G401 (cell line): ENCODE measurements at regions not wholly inside any gene's neighbourhood (a gene's known extent, or its start where the extent isn't known, plus 50 kb on each side); places are given as distances from the start of the nearest gene placed in this dataset.
"Not testable (repeated sequence)": the region's sequence is repeated elsewhere in the genome, so short reads cannot be mapped to it uniquely, and the experiment has no call there.

ENCODE experiments used
- DNase-seq: peaks from one replicate; pipeline ENCODE4 v3.0.0-alpha.2; 2015; ENCODE audit warnings: low spot score
- in situ Hi-C: cut with HindIII; loops from 2 replicates; pipeline ENCODE4 v1.10.0; 2016; ENCODE audit warnings: low sequenced_read_pairs, mixed read lengths

GRCh38 chr4:106774055-106774454 is 262.1 kb downstream of the DKK2 start:
- DNase-seq, in situ Hi-C loops: not testable (repeated sequence)

DNA sequence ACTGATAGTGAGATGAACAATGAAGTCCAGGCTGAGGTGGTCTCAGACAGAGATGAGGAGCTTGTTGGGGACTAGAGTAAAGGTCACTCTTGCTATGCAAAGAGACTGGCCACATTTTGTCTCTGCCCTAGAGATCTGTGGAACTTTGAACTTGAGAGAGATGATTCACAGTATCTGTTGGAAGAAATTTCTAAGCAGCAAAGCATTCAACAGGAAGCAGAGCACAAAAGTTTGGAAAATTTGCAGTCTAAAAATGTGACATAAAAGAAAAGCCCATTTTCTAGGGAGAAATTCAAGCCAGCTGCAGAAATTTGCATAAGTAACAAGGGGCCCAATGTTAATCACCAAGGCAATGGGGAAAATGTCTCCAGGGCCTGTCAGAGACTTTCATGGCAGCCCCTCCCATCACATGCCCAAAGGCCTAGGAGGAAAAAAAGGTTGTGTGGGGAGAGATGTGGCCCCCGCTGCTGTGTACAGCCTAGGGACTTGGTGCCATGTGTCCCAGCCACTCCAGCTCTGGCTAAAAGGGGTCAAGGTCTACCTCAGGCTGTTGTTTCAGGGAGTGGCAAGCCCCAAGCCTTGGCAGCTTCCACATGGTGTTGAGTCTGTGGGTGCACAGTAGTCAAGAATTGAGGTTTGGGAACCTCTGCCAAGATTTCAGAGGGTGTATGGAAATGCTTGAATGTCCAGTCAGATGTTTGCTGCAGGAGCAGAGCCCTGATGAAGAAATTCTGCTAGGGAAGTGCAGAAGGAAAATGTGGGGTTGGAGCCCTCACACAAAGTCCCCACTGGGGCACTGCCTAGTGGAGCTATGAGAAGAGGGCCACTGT is 262.8 kb downstream of the DKK2 start:
- in situ Hi-C loops = no loop called here
- DNase-seq = no peak

GRCh38 chr4:106767991-106768390 is 268.1 kb downstream of the DKK2 start:
- in situ Hi-C loops = no loop called here
- DNase-seq = no peak

DNA sequence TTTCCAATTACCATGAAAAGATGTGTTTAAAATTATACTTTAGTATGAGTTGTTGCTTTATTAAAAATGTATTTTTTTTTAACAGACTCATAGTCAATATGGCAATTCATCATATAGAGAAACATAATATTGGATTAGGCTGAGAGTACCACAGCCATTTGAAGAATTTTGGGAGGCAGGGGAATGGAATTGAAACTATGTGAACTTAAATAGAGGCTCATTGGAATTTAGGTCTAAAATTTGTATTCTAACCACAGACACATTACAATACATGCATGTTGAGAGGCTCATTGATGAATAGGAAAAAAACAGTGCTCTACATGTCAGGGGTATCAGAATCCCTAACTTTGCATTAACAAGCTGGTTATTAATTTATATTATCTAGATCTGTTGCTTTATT is 269.6 kb downstream of the DKK2 start:
- in situ Hi-C loops = no loop called here
- DNase-seq = no peak

- DNase-seq = no peak
- in situ Hi-C loops = no loop called here
Observed at GRCh38 chr4:106764774-106765173, 271.3 kb downstream of the DKK2 start.

DNA sequence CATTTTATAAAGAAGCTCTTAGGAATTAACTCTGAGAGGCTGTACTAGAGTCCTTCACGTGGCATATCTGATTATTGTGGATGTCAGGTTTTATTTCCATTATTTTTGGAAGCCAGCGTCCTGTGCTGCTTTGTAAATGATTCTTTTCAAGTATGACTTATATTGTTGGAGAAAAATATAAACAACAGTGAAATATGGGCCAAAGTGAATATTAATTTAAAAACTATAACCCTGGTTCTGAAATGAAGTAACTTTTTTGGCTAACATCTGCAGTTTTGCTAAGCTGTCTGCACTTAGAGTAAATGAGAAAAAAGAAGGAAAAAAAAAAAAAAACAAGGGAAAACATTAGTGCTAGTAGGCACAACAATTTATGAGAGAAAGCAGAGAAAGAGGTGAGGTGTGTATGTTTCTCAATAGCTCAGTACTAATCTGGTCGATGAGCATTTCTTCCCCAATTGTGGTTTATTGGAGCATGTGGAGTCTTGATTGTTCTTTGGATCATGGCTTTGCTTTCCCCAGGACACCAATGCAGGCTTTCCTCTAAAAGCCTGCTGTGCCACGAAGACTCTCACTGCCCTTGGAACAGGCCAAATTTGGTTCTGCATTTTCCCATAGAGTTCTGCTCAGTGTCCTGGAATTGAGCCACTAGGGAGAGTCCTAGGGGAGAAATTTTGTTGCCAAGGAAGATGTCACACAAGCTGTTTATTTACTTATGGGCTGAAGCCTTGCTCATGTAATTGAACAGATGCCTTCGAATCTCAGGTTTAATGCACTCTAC is 273.3 kb downstream of the DKK2 start:
- in situ Hi-C loops = no loop called here
- peak; percentile 85 for DNase-seq

- in situ Hi-C loops = no loop called here
- DNase-seq = no peak
Observed at GRCh38 chr4:106753426-106753825, 282.7 kb downstream of the DKK2 start.

- in situ Hi-C loops = no loop called here
- no peak for DNase-seq
Observed at GRCh38 chr4:106746451-106746850, 289.7 kb downstream of the DKK2 start.

GRCh38 chr4:106738121-106738520 is 298.0 kb downstream of the DKK2 start:
- in situ Hi-C loops = no loop called here
- no peak for DNase-seq

DNA sequence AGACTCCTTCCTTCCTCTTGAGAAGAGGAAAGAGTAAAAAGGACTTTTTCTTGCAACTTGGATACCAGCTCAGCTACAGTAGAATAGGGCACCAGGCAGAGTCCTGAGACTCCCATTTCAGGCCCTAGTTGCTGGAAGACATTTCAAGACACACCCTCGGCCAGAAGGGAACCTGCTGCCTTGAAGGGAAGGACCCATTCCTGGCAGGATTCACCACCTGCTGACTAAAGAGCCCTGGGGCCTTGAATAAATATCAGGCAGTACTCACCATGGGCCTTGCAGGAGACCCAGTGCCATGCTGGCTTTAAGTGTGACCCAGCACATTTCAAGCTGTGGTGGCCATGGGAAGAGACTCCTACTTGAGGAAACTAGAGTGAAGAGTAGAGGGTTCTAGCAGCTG is 317.6 kb downstream of the DKK2 start:
- in situ Hi-C loops = no loop called here

DNA sequence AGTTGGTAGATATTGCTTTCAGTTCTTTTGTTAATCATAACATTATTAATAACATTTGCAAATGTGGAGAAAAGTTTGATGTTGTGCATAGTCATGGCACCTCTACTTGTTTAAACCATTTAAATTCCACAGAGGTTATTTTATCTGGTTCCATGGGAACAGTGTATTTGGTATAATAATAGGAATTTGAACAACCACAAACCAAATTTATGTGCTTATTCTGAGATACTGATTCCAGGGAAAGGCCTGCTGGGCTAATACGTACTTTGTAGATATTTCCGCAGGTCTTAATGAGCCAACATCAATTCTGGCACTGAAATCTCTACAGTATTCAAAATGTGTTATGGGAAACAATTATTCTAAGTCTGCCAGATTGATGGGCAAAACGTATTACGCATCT is 319.0 kb downstream of the DKK2 start:
- DNase-seq = no peak
- in situ Hi-C loops = no loop called here

More for the DNA sequence above, 317.6 kb downstream of the DKK2 start:
- no peak for DNase-seq

DNA sequence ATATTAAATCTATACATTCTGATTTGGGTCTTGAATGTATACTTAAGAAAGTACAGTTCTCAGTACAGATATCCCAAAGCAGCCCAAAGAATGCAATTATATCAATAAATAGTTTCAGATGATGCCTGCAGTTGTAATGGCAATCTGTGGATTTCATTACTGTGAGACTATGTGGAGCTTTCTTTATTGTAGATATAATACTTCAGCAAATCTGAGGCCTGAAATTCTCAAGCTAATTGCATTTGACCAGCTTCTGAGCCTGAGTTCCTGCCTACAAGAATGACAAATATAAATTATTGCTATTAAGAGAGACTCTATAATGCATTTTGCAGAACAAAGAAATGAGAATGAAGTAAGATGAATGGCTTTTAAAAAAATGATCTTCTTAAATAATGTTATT is 320.3 kb downstream of the DKK2 start:
- no peak for DNase-seq
- in situ Hi-C loops = no loop called here

DNA sequence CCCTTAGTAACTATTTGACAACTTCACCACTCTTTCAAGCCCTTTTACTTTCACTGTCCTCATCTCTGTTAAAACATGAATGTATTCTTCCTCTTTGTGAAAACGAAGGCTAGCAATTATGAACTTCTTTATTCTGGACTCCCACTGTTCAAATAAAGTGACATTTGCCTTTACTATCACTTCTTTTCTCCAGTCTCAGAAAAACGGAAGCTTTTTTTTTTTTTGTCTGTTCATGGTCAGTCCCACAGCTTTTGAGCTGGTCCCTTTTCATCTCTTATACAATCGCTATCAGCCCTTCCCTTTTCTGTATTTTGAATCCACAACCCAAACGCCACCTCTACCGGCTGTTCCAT is 327.7 kb downstream of the DKK2 start:
- in situ Hi-C loops = no loop called here

DNA sequence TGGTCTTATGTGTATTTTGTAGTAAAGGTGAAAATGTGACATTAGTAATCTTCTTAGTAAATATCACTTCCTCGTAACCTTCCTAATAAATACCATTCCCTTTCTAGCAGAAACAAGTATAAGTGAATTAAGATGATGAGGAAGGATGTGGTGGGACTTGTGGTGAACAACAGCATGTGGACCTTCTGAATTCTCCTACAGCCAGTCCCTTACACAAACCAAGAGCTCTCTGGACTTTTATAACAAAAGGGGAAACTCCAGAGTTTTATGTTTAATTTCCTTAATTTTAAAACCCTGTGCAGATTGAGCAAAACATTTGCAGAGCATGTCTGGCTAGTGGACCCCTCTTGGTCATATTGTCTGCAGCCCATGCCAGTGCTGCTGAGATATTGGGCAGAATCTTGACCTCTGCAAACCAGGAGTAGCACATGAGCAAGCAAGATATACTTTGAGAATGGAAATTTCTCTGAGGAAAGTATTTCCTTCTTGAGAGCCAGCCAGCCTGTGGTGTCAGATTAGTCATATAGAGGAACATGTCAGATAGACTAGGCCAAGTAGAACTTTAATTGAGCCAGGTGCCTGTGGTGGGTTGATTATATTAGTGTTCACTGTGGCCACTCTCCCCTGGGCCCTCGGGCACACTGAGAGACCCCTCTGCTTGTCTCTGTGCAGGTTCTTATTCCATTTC is 328.2 kb downstream of the DKK2 start:
- DNase-seq = no peak
- in situ Hi-C loops = no loop called here

More for the DNA sequence above, 327.7 kb downstream of the DKK2 start:
- DNase-seq = no peak

GRCh38 chr4:106704253-106704870 is 331.8 kb downstream of the DKK2 start:
- DNase-seq = no peak
- in situ Hi-C loops = no loop called here

- no peak for DNase-seq
- in situ Hi-C loops = no loop called here
Observed at GRCh38 chr4:106700321-106700720, 331.7 kb upstream of the GIMD1 start.

DNA sequence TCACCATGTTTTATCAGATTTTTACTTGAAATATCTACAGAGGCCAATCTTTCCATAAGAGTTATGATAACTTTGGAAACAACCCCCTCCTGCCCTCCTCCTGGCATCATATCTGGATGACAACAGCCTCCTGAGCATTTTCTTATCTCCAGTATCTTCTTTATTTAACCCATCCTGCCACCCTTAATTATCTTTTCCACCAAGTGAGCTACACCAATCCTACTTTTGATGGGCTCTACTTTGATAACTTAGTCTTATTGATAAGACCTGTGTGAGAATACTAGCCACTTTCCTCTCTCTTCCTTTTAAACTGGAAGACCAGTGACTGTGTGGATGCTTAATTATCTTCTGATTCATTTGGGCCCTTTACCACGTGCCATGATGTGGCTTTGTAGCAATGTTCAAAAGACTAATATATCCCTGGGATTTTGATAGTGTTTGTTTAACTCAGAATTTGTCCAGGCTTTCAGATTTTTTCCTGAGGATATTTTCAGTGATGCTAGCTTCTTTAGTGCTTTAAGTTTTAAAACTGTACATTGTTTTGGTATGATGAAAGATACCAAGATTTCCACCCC is 330.1 kb upstream of the GIMD1 start:
- DNase-seq = no peak
- in situ Hi-C loops = no loop called here

- in situ Hi-C loops = no loop called here
- DNase-seq = no peak
Observed at GRCh38 chr4:106695501-106696262, 327.1 kb upstream of the GIMD1 start.

- in situ Hi-C loops = no loop called here
Observed at GRCh38 chr4:106694232-106694631, 325.7 kb upstream of the GIMD1 start.

More at GRCh38 chr4:106694232-106694631, 325.7 kb upstream of the GIMD1 start:
- DNase-seq = no peak
